Duodenal mucosa (tissue), 2 donors: ENCODE measurements at regions not wholly inside any gene's neighbourhood (a gene's known extent, or its start where the extent isn't known, plus 50 kb on each side); places are given as distances from the start of the nearest gene placed in this dataset.

ENCODE experiments used
- H3K27ac ChIP-seq: one replicate; pipeline ENCODE4 v1.7.0; 2013; ENCODE audit warnings: low read depth, low read length
- H3K27me3 ChIP-seq, 2 donors: one replicate each; pipeline ENCODE4 v1.7.0; 2013; ENCODE audit warnings: low read length in 2 of 2, control low read depth in 1 of 2; ENCODE audit not compliant: insufficient read depth in 2 of 2, control insufficient read depth in 1 of 2
- H3K36me3 ChIP-seq, 2 donors: one replicate each; pipeline ENCODE4 v1.7.0; 2013; ENCODE audit warnings: low read length in 2 of 2, control low read depth in 1 of 2; ENCODE audit not compliant: insufficient read depth in 2 of 2, control insufficient read depth in 1 of 2
- H3K4me1 ChIP-seq, 2 donors: one replicate each; pipeline ENCODE4 v1.7.0; 2013; ENCODE audit warnings: low read length in 2 of 2, control low read depth in 1 of 2; ENCODE audit not compliant: insufficient read depth in 2 of 2, control insufficient read depth in 1 of 2
- H3K4me3 ChIP-seq, 2 donors: one replicate each; pipeline ENCODE4 v1.7.0; 2013; ENCODE audit warnings: low read length in 2 of 2, low read depth in 1 of 2
- H3K9ac ChIP-seq, 2 donors: one replicate each; pipeline ENCODE4 v1.7.0; 2013; ENCODE audit warnings: low read length in 2 of 2, low read depth in 1 of 2
- H3K9me3 ChIP-seq, 2 donors: one replicate each; pipeline ENCODE4 v1.7.0; 2013; ENCODE audit warnings: low read length in 2 of 2, control low read depth in 1 of 2; ENCODE audit not compliant: control insufficient read depth in 1 of 2

DNA sequence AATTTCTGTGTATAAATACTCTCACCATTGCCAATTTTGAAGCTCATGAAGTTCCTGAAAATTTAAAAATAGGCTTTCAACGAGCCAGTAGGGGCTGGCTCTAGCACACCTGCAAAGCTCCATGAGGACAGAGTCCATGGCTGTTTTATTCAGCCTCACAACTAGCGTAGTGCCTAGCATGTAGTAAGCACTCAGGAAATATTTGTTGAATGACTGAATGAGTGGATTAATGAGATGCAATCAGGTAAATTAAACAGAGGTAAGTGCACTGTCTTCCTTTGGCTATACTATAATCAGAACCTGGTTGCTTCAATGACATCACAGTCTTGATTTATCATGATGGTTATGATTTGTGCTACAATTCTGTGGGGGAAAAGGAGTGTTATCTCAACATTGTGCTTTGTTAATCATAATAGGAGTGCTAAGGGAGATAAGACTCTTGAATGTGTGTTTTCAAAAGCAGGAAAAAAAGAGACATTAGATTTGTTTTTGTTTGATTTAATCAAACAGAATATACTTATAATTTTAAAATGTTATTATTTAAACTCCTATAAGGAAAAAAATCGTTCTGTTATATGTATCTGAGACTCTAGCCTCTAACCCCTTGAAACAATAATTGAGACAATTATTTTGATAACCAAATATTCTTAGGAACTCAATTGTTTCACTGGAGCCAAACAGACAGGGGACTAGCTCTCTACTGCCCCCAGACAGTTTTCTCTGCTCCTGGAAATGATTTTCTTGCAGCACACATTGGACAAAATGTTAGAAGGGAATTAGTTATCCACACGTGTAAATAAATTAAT lies 171.7 kb upstream of the ATP11B start:
- H3K27ac ChIP-seq, result no peak overlapping the region
- no peak overlapping the region for H3K9ac ChIP-seq
- no peaks in the 10 kb centered on the region for H3K4me1 ChIP-seq
- H3K4me3 ChIP-seq, result no peak overlapping the region
- H3K9me3 ChIP-seq, result no peaks in the 10 kb centered on the region
- no peaks in the 10 kb centered on the region for H3K36me3 ChIP-seq
- peaks cover 1 to 3% of the 10 kb centered on the region in 2 donors for H3K27me3 ChIP-seq

- Histone ChIP-seq H3K4me3 (no peak overlapping the region), H3K9me3 (no peaks in the 10 kb centered on the region), H3K27me3 (peaks cover 0 to 3% of the 10 kb centered on the region in 2 donors), H3K4me1 (no peaks in the 10 kb centered on the region), H3K9ac (no peak overlapping the region), H3K27ac (no peak overlapping the region), H3K36me3 (no peaks in the 10 kb centered on the region)
Observed at GRCh38 chr3:182622241-182622545, 171.1 kb upstream of the ATP11B start.

DNA sequence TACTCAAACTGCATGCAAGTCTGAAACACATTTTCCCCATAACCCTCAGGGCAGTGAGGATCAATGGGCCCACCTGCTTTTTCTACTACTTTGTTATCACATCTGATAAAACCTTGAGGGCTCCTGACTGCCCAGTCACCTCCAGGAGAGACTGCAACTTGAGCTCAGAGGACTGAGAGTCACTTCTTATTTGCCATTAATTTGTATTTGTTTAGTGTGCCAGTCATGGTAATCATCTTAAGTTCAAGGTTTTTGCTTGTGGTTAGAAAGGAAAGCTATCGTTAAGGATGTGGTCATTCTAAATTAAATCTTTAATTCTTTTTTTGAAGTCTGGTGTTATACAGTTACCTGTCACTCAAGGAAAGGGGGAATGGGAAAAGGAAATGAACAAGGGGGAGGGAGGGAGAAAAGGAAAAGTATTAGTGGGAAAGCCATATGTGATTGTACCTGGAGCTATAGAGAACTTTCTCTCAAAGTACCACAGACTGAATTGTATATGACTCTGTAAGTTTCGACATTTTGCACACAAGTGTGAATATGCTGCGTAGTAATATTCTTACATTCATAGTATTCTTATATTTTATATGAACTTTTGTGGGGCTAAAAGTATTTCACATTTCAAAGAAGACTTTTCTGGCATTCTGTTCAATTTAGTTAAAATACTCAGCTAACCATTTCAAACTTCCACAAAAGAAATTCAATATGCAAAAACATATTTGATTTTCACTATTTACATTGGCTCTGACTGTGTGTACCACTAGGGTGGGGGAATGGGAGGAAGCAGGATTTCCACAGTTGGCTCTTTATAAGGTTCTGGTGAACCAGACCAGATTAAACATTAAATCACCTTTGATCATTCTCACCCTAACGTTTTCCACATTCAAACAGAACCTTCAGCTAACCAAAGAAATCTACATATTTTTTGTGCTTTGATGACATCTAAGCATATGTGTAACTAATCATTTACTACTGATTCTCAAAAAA lies 166.5 kb upstream of the ATP11B start:
- no peaks in the 10 kb centered on the region for H3K27me3 ChIP-seq
- no peaks in the 10 kb centered on the region for H3K4me1 ChIP-seq
- H3K36me3 ChIP-seq, result no peaks in the 10 kb centered on the region
- H3K9me3 ChIP-seq, result no peaks in the 10 kb centered on the region
- no peak overlapping the region for H3K4me3 ChIP-seq
- no peak overlapping the region for H3K27ac ChIP-seq
- no peak overlapping the region for H3K9ac ChIP-seq

- Histone ChIP-seq H3K9me3 (no peaks in the 10 kb centered on the region), H3K36me3 (no peaks in the 10 kb centered on the region), H3K4me3 (no peak overlapping the region), H3K27ac (no peak overlapping the region), H3K27me3 (no peaks in the 10 kb centered on the region), H3K4me1 (no peaks in the 10 kb centered on the region), H3K9ac (no peak overlapping the region)
Observed at GRCh38 chr3:182628531-182628930, 164.8 kb upstream of the ATP11B start.

DNA sequence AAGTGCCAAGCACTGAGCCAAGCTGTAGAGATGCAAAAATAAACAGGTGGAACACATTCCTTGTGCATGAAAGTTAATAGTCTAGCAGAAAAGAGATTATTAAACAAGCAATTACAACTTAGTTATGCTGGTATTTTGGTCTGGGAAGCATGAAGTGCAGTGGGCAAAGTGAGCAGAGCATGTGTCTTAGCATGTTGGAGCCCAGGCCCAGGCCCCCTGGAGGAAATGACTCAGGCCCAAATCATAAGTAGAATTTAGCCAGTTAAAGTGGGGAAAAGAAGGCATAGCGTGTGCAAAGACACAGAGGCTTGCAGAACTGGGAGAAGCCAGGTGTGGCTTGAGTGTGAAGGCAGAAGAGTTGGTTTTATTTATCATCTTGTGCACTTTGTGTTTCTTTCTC lies 163.8 kb upstream of the ATP11B start:
- no peak overlapping the region for H3K27ac ChIP-seq
- H3K9ac ChIP-seq, result no peak overlapping the region
- no peaks in the 10 kb centered on the region for H3K36me3 ChIP-seq
- H3K4me1 ChIP-seq, result no peaks in the 10 kb centered on the region
- H3K4me3 ChIP-seq, result no peak overlapping the region
- H3K9me3 ChIP-seq, result no peaks in the 10 kb centered on the region
- H3K27me3 ChIP-seq, result no peaks in the 10 kb centered on the region

- Histone ChIP-seq H3K27me3 (no peaks in the 10 kb centered on the region), H3K27ac (no peak overlapping the region), H3K9me3 (no peaks in the 10 kb centered on the region), H3K9ac (no peak overlapping the region), H3K4me3 (no peak overlapping the region), H3K36me3 (no peaks in the 10 kb centered on the region), H3K4me1 (peaks cover 0 to 2% of the 10 kb centered on the region in 2 donors)
Observed at GRCh38 chr3:182631183-182632076, 161.9 kb upstream of the ATP11B start.

- no peaks in the 10 kb centered on the region for H3K9me3 ChIP-seq
- no peak overlapping the region for H3K4me3 ChIP-seq
- H3K27ac ChIP-seq, result no peak overlapping the region
- H3K27me3 ChIP-seq, result no peaks in the 10 kb centered on the region
- H3K36me3 ChIP-seq, result no peaks in the 10 kb centered on the region
- no peak overlapping the region for H3K9ac ChIP-seq
- H3K4me1 ChIP-seq, result peaks cover 0 to 8% of the 10 kb centered on the region in 2 donors
Observed at GRCh38 chr3:182632077-182632393, 161.3 kb upstream of the ATP11B start.

DNA sequence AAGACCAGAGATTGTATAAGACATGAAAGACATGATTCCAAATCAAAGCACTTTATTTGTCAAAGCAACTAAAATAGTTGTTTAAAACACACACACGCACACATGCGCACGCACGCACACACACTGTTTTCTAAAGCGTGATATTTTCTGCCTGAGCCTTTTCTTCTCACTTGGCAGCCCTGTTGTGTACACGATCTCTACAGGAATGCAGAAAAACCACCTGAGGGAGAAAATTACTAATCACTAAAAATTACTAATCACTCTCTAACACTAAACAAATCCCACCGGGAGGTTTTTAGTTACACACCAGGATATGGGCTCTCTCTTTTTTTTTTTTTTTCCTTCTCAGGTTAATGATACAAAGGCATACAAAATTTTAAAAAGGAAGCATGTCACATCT lies 160.1 kb upstream of the ATP11B start:
- Histone ChIP-seq H3K9me3 (no peaks in the 10 kb centered on the region), H3K9ac (no peak overlapping the region), H3K27ac (no peak overlapping the region), H3K27me3 (no peaks in the 10 kb centered on the region), H3K36me3 (no peaks in the 10 kb centered on the region), H3K4me1 (peaks cover 10 to 19% of the 10 kb centered on the region in 2 donors), H3K4me3 (no peak overlapping the region)

GRCh38 chr3:182636646-182637045 lies 156.7 kb upstream of the ATP11B start:
- H3K9ac ChIP-seq, result no peak overlapping the region
- peaks cover 12 to 26% of the 10 kb centered on the region in 2 donors for H3K4me1 ChIP-seq

More at GRCh38 chr3:182636646-182637045, 156.7 kb upstream of the ATP11B start:
- Histone ChIP-seq H3K27me3 (no peaks in the 10 kb centered on the region), H3K27ac (no peak overlapping the region), H3K9me3 (no peaks in the 10 kb centered on the region), H3K36me3 (no peaks in the 10 kb centered on the region), H3K4me3 (no peak overlapping the region)
